ENCODE measurements at regions not wholly inside any gene's neighbourhood (a gene's known extent, or its start where the extent isn't known, plus 50 kb on each side); places are given as distances from the start of the nearest gene placed in this dataset.

DNA sequence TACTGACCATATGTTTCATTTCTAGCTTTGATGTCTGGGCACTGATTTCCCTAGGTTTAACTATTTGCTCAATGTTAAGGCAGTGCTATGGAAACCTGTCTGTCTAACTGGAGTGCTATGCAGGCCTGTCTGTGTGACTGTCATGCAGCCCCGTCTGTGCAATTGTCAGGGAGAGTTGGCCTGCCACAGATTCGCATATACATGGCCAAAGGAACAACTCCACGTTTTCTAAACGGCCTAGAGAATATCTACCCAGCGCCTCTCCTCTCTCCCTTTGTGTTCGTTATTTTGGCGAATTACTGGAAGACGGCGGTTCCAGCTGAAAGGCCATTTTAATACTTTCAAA lies 59.6 kb upstream of the PSME4 start (continued):
- no peak for TF ChIP-seq POLR2AphosphoS5 (IDR thresholded peaks at IDR 0.05; ENCODE audit: low read depth, low read length)
- no peak for TF ChIP-seq SP1 (IDR thresholded peaks at IDR 0.05; ENCODE audit: low read depth, low read length)
- no peak for TF ChIP-seq NRF1 (IDR thresholded peaks at IDR 0.05; ENCODE audit: low read depth, low read length)
- TF ChIP-seq RAD21 (IDR thresholded peaks at IDR 0.05 in 1 of 2, conservative IDR thresholded peaks at IDR 0.05 in 1 of 2; ENCODE audit: low read depth in 2 of 2, low read length in 2 of 2) = no peak
- no peak for TF ChIP-seq CHD1 (IDR thresholded peaks at IDR 0.05; ENCODE audit: low read depth, low read length)
- no peak for TF ChIP-seq TBP (IDR thresholded peaks at IDR 0.05; ENCODE audit: low read depth, low read length)
- TF ChIP-seq, protein P1, sequence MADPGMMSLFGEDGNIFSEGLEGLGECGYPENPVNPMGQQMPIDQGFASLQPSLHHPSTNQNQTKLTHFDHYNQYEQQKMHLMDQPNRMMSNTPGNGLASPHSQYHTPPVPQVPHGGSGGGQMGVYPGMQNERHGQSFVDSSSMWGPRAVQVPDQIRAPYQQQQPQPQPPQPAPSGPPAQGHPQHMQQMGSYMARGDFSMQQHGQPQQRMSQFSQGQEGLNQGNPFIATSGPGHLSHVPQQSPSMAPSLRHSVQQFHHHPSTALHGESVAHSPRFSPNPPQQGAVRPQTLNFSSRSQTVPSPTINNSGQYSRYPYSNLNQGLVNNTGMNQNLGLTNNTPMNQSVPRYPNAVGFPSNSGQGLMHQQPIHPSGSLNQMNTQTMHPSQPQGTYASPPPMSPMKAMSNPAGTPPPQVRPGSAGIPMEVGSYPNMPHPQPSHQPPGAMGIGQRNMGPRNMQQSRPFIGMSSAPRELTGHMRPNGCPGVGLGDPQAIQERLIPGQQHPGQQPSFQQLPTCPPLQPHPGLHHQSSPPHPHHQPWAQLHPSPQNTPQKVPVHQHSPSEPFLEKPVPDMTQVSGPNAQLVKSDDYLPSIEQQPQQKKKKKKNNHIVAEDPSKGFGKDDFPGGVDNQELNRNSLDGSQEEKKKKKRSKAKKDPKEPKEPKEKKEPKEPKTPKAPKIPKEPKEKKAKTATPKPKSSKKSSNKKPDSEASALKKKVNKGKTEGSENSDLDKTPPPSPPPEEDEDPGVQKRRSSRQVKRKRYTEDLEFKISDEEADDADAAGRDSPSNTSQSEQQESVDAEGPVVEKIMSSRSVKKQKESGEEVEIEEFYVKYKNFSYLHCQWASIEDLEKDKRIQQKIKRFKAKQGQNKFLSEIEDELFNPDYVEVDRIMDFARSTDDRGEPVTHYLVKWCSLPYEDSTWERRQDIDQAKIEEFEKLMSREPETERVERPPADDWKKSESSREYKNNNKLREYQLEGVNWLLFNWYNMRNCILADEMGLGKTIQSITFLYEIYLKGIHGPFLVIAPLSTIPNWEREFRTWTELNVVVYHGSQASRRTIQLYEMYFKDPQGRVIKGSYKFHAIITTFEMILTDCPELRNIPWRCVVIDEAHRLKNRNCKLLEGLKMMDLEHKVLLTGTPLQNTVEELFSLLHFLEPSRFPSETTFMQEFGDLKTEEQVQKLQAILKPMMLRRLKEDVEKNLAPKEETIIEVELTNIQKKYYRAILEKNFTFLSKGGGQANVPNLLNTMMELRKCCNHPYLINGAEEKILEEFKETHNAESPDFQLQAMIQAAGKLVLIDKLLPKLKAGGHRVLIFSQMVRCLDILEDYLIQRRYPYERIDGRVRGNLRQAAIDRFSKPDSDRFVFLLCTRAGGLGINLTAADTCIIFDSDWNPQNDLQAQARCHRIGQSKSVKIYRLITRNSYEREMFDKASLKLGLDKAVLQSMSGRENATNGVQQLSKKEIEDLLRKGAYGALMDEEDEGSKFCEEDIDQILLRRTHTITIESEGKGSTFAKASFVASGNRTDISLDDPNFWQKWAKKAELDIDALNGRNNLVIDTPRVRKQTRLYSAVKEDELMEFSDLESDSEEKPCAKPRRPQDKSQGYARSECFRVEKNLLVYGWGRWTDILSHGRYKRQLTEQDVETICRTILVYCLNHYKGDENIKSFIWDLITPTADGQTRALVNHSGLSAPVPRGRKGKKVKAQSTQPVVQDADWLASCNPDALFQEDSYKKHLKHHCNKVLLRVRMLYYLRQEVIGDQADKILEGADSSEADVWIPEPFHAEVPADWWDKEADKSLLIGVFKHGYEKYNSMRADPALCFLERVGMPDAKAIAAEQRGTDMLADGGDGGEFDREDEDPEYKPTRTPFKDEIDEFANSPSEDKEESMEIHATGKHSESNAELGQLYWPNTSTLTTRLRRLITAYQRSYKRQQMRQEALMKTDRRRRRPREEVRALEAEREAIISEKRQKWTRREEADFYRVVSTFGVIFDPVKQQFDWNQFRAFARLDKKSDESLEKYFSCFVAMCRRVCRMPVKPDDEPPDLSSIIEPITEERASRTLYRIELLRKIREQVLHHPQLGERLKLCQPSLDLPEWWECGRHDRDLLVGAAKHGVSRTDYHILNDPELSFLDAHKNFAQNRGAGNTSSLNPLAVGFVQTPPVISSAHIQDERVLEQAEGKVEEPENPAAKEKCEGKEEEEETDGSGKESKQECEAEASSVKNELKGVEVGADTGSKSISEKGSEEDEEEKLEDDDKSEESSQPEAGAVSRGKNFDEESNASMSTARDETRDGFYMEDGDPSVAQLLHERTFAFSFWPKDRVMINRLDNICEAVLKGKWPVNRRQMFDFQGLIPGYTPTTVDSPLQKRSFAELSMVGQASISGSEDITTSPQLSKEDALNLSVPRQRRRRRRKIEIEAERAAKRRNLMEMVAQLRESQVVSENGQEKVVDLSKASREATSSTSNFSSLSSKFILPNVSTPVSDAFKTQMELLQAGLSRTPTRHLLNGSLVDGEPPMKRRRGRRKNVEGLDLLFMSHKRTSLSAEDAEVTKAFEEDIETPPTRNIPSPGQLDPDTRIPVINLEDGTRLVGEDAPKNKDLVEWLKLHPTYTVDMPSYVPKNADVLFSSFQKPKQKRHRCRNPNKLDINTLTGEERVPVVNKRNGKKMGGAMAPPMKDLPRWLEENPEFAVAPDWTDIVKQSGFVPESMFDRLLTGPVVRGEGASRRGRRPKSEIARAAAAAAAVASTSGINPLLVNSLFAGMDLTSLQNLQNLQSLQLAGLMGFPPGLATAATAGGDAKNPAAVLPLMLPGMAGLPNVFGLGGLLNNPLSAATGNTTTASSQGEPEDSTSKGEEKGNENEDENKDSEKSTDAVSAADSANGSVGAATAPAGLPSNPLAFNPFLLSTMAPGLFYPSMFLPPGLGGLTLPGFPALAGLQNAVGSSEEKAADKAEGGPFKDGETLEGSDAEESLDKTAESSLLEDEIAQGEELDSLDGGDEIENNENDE (IDR thresholded peaks at IDR 0.05; ENCODE audit: insufficient replicate concordance, low read length) = no peak
- no peak for TF ChIP-seq SIRT6 (IDR thresholded peaks at IDR 0.05; ENCODE audit: low read length)
- no peak for TF ChIP-seq TAF1 (IDR thresholded peaks at IDR 0.05; ENCODE audit: low read depth, low read length)

Data from H1 (cell line).